HEK293 (cell line): ENCODE measurements at regions not wholly inside any gene's neighbourhood (a gene's known extent, or its start where the extent isn't known, plus 50 kb on each side); places are given as distances from the start of the nearest gene placed in this dataset.

Source experiments
- GLI4 ChIP-seq: fragments of 450-650 bp; formaldehyde crosslinking; IDR thresholded peaks from 2 replicates; pipeline ENCODE4 v1.5.1; 2016; ENCODE audit warnings: missing biosample characterization, missing genetic modification characterization
- MEIS1 ChIP-seq: sonication (generic); formaldehyde crosslinking; IDR thresholded peaks from 2 replicates; pipeline ENCODE4 v1.8.1; 2022; ENCODE audit warnings: missing genetic modification reagents, mild to moderate bottlenecking, borderline replicate concordance
- RBAK ChIP-seq: fragments of 450-650 bp; formaldehyde crosslinking; IDR thresholded peaks from 2 replicates; pipeline ENCODE4 v1.5.1; 2016; ENCODE audit warnings: missing biosample characterization, missing genetic modification characterization
- ZNF121 ChIP-seq: fragments of 450-650 bp; formaldehyde crosslinking; IDR thresholded peaks from 2 replicates; pipeline ENCODE4 v1.5.1; 2016; ENCODE audit warnings: missing biosample characterization, missing genetic modification characterization
- ZNF146 ChIP-seq: fragments of 450-650 bp; formaldehyde crosslinking; IDR thresholded peaks from 2 replicates; pipeline ENCODE4 v1.5.1; 2016; ENCODE audit warnings: missing biosample characterization, missing genetic modification characterization
- ZNF24 ChIP-seq: fragments of 450-650 bp; formaldehyde crosslinking; IDR thresholded peaks from 2 replicates; pipeline ENCODE4 v1.5.1; 2016; ENCODE audit warnings: missing biosample characterization, missing genetic modification characterization
- ZNF324 ChIP-seq: fragments of 450-650 bp; formaldehyde crosslinking; IDR thresholded peaks from 2 replicates; pipeline ENCODE4 v1.5.1; 2016; ENCODE audit warnings: missing biosample characterization, missing genetic modification characterization
- ZNF623 ChIP-seq: fragments of 450-650 bp; formaldehyde crosslinking; IDR thresholded peaks from 2 replicates; pipeline ENCODE4 v1.5.1; 2016; ENCODE audit warnings: missing biosample characterization, missing genetic modification characterization
- ZNF707 ChIP-seq: fragments of 450-650 bp; formaldehyde crosslinking; IDR thresholded peaks from 2 replicates; pipeline ENCODE4 v1.5.1; 2016; ENCODE audit warnings: missing biosample characterization, missing genetic modification characterization
- ZSCAN16 ChIP-seq: fragments of 450-650 bp; formaldehyde crosslinking; IDR thresholded peaks from 2 replicates; pipeline ENCODE4 v1.5.1; 2016; ENCODE audit warnings: missing biosample characterization, missing genetic modification characterization
- TF ChIP-seq, protein P1 (sequence below): sonication (generic); formaldehyde crosslinking; IDR thresholded peaks from 2 replicates; pipeline ENCODE4 v1.8.1; 2022; ENCODE audit warnings: mild to moderate bottlenecking, moderate library complexity, missing genetic modification reagents
- TF ChIP-seq, protein P2 (sequence below): fragments of 450-650 bp; formaldehyde crosslinking; IDR thresholded peaks from 2 replicates; pipeline ENCODE4 v1.5.1; 2016; ENCODE audit warnings: missing biosample characterization, missing genetic modification characterization
- TF ChIP-seq, protein P3 (sequence below): fragments of 450-650 bp; formaldehyde crosslinking; IDR thresholded peaks from 2 replicates; pipeline ENCODE4 v1.5.1; 2016; ENCODE audit warnings: missing biosample characterization, missing genetic modification characterization, borderline replicate concordance
- TF ChIP-seq, protein P4 (sequence below): fragments of 450-650 bp; formaldehyde crosslinking; IDR thresholded peaks from 2 replicates; pipeline ENCODE4 v1.5.1; 2016; ENCODE audit warnings: missing biosample characterization, missing genetic modification characterization

DNA sequence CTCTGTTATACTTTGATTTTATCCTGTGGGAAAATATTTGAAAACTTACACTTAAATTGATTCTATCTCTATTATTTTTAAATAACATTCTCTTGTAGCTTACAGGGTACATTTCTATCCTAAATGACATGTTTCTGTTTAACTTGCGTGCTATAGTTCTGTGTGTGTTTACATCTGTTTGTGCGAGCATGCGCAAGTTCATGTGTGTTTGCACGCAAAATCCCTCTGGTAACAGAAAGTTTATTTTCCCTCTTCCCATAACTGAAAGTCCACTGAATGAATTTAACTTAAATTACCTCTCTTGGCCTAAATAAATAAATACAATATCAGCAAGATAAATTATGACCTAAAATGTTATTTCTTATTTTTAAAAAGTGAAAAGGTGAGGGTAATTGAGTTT, 117.3 kb upstream of the NEO1 start:
- TF ChIP-seq, protein P1, sequence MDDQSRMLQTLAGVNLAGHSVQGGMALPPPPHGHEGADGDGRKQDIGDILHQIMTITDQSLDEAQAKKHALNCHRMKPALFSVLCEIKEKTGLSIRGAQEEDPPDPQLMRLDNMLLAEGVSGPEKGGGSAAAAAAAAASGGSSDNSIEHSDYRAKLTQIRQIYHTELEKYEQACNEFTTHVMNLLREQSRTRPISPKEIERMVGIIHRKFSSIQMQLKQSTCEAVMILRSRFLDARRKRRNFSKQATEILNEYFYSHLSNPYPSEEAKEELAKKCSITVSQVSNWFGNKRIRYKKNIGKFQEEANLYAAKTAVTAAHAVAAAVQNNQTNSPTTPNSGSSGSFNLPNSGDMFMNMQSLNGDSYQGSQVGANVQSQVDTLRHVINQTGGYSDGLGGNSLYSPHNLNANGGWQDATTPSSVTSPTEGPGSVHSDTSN, result no peak
- TF ChIP-seq ZNF623 (tag by site-specific recombination) (no peak), GLI4 (no peak), ZNF707 (tag by site-specific recombination) (no peak), ZSCAN16 (tag by site-specific recombination) (no peak), ZNF146 (no peak), ZNF121 (tag by site-specific recombination) (no peak), ZNF324 (tag by site-specific recombination) (no peak), RBAK (tag by site-specific recombination) (no peak), ZNF24 (tag by site-specific recombination) (no peak), MEIS1 (no peak)
- TF ChIP-seq, protein P2, sequence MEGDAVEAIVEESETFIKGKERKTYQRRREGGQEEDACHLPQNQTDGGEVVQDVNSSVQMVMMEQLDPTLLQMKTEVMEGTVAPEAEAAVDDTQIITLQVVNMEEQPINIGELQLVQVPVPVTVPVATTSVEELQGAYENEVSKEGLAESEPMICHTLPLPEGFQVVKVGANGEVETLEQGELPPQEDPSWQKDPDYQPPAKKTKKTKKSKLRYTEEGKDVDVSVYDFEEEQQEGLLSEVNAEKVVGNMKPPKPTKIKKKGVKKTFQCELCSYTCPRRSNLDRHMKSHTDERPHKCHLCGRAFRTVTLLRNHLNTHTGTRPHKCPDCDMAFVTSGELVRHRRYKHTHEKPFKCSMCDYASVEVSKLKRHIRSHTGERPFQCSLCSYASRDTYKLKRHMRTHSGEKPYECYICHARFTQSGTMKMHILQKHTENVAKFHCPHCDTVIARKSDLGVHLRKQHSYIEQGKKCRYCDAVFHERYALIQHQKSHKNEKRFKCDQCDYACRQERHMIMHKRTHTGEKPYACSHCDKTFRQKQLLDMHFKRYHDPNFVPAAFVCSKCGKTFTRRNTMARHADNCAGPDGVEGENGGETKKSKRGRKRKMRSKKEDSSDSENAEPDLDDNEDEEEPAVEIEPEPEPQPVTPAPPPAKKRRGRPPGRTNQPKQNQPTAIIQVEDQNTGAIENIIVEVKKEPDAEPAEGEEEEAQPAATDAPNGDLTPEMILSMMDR (tag by site-specific recombination), result no peak
- TF ChIP-seq, protein P3, sequence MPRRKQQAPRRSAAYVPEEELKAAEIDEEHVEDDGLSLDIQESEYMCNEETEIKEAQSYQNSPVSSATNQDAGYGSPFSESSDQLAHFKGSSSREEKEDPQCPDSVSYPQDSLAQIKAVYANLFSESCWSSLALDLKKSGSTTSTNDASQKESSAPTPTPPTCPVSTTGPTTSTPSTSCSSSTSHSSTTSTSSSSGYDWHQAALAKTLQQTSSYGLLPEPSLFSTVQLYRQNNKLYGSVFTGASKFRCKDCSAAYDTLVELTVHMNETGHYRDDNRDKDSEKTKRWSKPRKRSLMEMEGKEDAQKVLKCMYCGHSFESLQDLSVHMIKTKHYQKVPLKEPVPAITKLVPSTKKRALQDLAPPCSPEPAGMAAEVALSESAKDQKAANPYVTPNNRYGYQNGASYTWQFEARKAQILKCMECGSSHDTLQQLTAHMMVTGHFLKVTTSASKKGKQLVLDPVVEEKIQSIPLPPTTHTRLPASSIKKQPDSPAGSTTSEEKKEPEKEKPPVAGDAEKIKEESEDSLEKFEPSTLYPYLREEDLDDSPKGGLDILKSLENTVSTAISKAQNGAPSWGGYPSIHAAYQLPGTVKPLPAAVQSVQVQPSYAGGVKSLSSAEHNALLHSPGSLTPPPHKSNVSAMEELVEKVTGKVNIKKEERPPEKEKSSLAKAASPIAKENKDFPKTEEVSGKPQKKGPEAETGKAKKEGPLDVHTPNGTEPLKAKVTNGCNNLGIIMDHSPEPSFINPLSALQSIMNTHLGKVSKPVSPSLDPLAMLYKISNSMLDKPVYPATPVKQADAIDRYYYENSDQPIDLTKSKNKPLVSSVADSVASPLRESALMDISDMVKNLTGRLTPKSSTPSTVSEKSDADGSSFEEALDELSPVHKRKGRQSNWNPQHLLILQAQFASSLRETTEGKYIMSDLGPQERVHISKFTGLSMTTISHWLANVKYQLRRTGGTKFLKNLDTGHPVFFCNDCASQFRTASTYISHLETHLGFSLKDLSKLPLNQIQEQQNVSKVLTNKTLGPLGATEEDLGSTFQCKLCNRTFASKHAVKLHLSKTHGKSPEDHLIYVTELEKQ, result no peak
- TF ChIP-seq, protein P4, sequence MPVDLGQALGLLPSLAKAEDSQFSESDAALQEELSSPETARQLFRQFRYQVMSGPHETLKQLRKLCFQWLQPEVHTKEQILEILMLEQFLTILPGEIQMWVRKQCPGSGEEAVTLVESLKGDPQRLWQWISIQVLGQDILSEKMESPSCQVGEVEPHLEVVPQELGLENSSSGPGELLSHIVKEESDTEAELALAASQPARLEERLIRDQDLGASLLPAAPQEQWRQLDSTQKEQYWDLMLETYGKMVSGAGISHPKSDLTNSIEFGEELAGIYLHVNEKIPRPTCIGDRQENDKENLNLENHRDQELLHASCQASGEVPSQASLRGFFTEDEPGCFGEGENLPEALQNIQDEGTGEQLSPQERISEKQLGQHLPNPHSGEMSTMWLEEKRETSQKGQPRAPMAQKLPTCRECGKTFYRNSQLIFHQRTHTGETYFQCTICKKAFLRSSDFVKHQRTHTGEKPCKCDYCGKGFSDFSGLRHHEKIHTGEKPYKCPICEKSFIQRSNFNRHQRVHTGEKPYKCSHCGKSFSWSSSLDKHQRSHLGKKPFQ, result no peak
